IMR-90 (cell line): ENCODE measurements at regions not wholly inside any gene's neighbourhood (a gene's known extent, or its start where the extent isn't known, plus 50 kb on each side); places are given as distances from the start of the nearest gene placed in this dataset.

Source experiments
- MAFK ChIP-seq: IDR thresholded peaks from 2 replicates; pipeline ENCODE4 v1.6.1; 2012; ENCODE audit warnings: low read depth, low read length, improper control_type of control experiment
- POLR2A ChIP-seq: IDR thresholded peaks from 2 replicates; pipeline ENCODE4 v1.6.1; 2012; ENCODE audit warnings: mild to moderate bottlenecking, low read depth, low read length
- RFX5 ChIP-seq: IDR thresholded peaks from 2 replicates; pipeline ENCODE4 v1.8.0; 2012; ENCODE audit warnings: low read depth, mild to moderate bottlenecking, low read length, moderate library complexity
- TF ChIP-seq, protein P1 (sequence below): conservative IDR thresholded peaks from 2 replicates; pipeline ENCODE4 v1.5.1; 2012; ENCODE audit warnings: mild to moderate bottlenecking, low read depth, low read length, improper control_type of control experiment

DNA sequence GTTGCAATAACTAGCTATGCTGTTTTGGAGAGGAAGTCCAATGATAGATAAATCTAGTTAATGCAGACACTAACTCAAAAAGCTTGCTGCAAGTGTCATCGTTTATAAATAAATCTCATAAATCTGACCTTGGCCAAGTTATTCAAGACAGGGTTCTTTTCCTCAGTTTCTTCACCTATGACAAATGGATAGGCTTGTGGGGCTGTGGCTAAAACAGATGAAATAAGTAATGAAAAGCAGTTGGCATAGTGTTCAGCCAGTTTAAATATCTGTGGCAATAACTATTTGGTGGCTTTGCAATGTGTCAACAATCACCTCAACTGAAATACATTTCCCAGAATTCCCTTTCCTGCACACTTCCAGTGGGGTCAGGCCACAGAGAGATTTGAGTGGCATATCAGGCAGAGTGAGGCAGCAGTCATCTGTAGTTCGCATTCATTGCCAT, 169.9 kb downstream of the DYRK2 start:
- TF ChIP-seq, protein P1, sequence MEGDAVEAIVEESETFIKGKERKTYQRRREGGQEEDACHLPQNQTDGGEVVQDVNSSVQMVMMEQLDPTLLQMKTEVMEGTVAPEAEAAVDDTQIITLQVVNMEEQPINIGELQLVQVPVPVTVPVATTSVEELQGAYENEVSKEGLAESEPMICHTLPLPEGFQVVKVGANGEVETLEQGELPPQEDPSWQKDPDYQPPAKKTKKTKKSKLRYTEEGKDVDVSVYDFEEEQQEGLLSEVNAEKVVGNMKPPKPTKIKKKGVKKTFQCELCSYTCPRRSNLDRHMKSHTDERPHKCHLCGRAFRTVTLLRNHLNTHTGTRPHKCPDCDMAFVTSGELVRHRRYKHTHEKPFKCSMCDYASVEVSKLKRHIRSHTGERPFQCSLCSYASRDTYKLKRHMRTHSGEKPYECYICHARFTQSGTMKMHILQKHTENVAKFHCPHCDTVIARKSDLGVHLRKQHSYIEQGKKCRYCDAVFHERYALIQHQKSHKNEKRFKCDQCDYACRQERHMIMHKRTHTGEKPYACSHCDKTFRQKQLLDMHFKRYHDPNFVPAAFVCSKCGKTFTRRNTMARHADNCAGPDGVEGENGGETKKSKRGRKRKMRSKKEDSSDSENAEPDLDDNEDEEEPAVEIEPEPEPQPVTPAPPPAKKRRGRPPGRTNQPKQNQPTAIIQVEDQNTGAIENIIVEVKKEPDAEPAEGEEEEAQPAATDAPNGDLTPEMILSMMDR = no peak
- no peak for TF ChIP-seq RFX5
- TF ChIP-seq MAFK = no peak
- no peak for TF ChIP-seq POLR2A
